ENCODE measurements at regions not wholly inside any gene's neighbourhood (a gene's known extent, or its start where the extent isn't known, plus 50 kb on each side); places are given as distances from the start of the nearest gene placed in this dataset.

DNA sequence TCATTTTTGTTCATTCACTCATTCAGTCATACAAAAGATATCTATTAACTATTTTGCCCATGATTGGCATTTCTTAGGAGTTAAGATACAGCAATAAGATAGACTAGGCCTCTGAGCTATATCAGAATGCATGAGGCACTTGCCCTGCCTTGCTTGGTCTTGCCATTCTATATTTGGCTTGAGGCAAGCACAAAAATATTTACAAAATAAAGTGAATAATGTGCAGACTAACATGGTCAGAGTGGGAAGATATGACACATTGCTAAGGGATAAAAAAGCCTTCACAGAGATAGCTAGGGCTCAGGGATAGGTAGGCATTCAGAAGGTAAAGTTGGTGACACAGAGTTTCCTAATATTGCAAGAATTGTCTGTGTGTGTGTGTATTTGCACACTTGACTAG is 75.0 kb upstream of the MMADHC start:
- Histone ChIP-seq H3K9me3 (no peaks in the 10 kb centered on the region), H3K36me3 (no peaks in the 10 kb centered on the region), H3K27me3 (no peaks in the 10 kb centered on the region), H3K4me3 (no peak overlapping the region), H3K27ac (no peak overlapping the region), H3K4me1 (peaks cover 0 to 11% (median 0%) of the 10 kb centered on the region in 3 donors)
- TF ChIP-seq POLR2A (IDR thresholded peaks at IDR 0.05) (no peak), CTCF (IDR thresholded peaks at IDR 0.05) (no peak)
- DNase-seq = no peak
- intact Hi-C loops (cut with DNase I) = no loop called here

GRCh38 chr2:149661844-149662243 is 74.3 kb upstream of the MMADHC start:
- Histone ChIP-seq H3K4me1 (peaks cover 0 to 11% (median 0%) of the 10 kb centered on the region in 3 donors), H3K4me3 (no peak overlapping the region), H3K27me3 (no peaks in the 10 kb centered on the region), H3K27ac (no peak overlapping the region), H3K9me3 (no peaks in the 10 kb centered on the region), H3K36me3 (no peaks in the 10 kb centered on the region)
- intact Hi-C loops (cut with DNase I) = no loop called here
- 10 to 22% methylated on average over 1 of the region's 1 CpG for WGBS, 2 donors
- TF ChIP-seq CTCF (IDR thresholded peaks at IDR 0.05) (no peak), POLR2A (IDR thresholded peaks at IDR 0.05) (no peak)
- no peak for DNase-seq

DNA sequence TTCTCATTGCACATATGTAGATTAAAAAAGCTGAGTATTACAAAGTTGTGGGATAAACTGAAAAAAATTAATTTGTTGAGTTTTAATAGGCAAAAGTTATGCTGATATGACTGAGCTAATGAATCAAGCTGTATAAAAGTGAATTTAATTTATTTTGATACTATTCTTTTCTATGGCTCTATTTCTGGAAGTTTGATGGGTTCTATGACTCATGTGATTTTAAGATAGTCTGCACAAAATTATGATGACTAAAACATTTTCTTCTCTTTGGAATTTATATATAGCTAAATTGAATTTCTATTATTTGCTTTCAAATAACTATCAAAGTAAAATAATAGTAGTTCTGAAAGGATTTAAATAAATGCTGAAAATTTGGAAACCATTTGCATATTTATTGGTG is 71.0 kb upstream of the MMADHC start:
- no peak overlapping the region for H3K27ac ChIP-seq
- no peaks in the 10 kb centered on the region for H3K36me3 ChIP-seq
- intact Hi-C loops (cut with DNase I) = no loop called here
- TF ChIP-seq CTCF (IDR thresholded peaks at IDR 0.05) (no peak), POLR2A (IDR thresholded peaks at IDR 0.05) (no peak)
- peaks cover 0 to 11% (median 0%) of the 10 kb centered on the region in 3 donors for H3K4me1 ChIP-seq
- H3K4me3 ChIP-seq = no peak overlapping the region
- no peaks in the 10 kb centered on the region for H3K27me3 ChIP-seq
- DNase-seq = no peak
- no peaks in the 10 kb centered on the region for H3K9me3 ChIP-seq

DNA sequence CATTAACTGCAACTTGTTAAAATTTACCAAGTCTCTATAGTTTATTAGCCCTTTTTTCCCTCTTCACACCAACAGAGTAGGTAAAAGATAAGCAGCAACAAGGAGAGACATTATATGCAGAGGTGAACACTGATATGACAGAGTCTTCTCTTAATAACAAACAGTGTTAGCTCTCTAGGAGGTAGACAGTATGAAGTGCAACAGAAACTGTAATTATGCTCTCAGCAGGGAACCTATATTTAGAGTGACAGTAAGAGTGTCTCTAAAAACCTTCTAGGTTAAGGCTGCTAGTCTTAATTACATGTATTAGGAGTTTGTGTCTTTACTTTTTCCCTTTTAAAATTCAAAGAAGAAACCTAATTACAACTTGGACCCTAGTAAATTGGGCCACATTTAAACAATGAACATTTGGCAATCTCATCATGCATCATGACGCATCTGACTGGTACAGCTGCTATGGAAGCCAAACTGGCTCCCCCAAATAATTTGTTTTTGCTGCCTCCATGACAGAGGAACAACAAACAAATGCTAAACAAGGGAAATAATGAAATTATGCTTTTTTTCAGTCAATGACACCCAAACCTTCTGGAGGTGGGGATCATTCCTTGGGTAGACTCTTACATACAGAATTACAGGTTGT is 69.9 kb upstream of the MMADHC start:
- Histone ChIP-seq H3K27me3 (no peaks in the 10 kb centered on the region), H3K4me3 (no peak overlapping the region), H3K36me3 (no peaks in the 10 kb centered on the region), H3K27ac (no peak overlapping the region), H3K9me3 (no peaks in the 10 kb centered on the region), H3K4me1 (peaks cover 0 to 11% (median 0%) of the 10 kb centered on the region in 3 donors)
- 86 to 94% methylated on average over 1 of the region's 1 CpG for WGBS, 2 donors
- no peak for DNase-seq
- TF ChIP-seq CTCF (IDR thresholded peaks at IDR 0.05) = no peak
- no peak for TF ChIP-seq POLR2A (IDR thresholded peaks at IDR 0.05)
- intact Hi-C loops (cut with DNase I) = no loop called here

GRCh38 chr2:149656996-149657395 is 69.4 kb upstream of the MMADHC start:
- no peak for DNase-seq
- Histone ChIP-seq H3K36me3 (no peaks in the 10 kb centered on the region), H3K27me3 (no peaks in the 10 kb centered on the region), H3K4me3 (no peak overlapping the region), H3K9me3 (no peaks in the 10 kb centered on the region), H3K4me1 (peaks cover 0 to 7% (median 0%) of the 10 kb centered on the region in 3 donors), H3K27ac (no peak overlapping the region)
- TF ChIP-seq CTCF (IDR thresholded peaks at IDR 0.05) = no peak
- TF ChIP-seq POLR2A (IDR thresholded peaks at IDR 0.05) = no peak
- WGBS, 2 donors = 87% methylated on average over 5 of the region's 5 CpGs
- intact Hi-C loops (cut with DNase I) = no loop called here

Data from esophagus squamous epithelium (tissue), 5 donors.